ENCODE measurements at regions not wholly inside any gene's neighbourhood (a gene's known extent, or its start where the extent isn't known, plus 50 kb on each side); places are given as distances from the start of the nearest gene placed in this dataset.
A peak's percentile ranks its signal among the peaks of the same experiment; 100 is the strongest.
"Not testable (repeated sequence)": the region's sequence is repeated elsewhere in the genome, so short reads cannot be mapped to it uniquely, and the experiment has no call there.

DNA sequence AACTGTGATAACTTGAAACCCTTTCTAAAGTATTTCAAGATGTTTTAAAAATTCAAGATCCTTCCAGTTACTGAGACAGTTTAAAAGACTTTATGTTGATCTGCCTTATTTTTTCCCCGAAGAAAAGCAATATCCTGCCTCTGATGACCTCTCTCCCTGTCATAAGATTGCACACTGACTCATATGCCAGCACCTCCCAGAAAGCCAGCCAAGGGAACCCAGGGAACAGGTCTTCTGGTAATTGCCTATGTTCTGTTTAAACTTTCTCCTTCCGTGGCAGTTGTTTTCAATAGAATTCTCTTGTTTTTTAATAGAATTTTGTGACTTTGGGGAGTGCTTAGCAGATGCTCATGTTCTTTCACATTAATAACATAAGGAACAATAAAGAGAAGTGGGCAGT lies 300.2 kb upstream of the PRKD1 start:
- no peak for DNase-seq

DNA sequence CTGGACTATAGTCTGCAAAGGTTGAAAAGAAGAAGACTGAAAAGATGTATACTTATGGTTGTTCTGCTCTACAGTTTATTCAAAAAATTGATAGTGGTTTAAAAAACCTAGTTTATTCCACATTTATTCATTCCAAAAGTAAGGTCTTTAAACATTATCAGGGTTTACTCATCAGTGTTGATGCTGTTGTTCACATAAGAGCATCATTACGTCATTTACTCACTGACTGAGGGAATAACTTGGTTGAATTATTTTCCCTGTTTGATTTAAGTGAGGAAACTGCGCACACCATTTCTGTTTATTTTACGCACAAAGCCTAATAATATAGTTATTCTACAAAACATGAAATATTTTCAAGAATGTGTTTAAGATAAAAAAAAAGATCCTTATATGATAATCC lies 303.1 kb upstream of the PRKD1 start:
- DNase-seq: no peak

DNA sequence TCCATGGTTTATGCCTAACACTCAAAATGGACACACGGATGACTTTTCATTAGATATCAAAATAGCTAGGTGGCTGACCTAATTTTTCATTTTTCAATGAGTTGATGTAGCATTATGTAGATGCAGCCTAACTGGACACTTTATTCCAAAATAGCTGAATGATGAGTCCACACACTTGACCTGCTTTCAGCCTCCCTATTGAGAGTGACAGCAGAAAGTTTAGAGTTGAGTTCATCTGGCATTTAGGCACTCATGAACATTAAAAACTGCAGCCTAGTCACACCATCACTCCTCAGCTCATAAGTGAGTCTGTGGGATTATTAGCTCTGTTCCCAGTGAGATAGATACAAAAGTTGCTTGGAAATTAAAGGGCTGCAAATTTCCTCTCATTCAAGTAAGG lies 307.3 kb upstream of the PRKD1 start:
- DNase-seq: no peak

DNA sequence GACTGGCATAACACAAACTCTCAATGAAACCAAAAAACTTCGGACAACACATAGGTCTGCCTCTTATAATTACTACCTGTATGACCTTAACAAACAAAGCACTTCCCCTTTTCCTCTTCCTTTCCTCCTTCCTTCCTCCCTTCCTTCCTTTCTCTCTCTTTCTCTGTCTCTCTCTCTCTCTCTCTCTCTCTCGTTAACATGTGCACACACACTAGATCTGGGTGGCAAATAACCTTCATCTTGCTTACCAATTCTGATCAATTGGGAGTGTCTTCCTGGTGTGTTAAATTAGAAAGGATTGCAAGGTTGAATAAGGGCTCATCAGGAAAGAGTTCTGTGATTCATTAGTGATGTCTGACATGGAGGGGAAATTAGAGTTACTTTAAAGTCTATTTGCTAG lies 307.8 kb upstream of the PRKD1 start:
- DNase-seq: no peak

GRCh38 chr14:30238936-30239335 lies 311.3 kb upstream of the PRKD1 start:
- no peak for DNase-seq

DNA sequence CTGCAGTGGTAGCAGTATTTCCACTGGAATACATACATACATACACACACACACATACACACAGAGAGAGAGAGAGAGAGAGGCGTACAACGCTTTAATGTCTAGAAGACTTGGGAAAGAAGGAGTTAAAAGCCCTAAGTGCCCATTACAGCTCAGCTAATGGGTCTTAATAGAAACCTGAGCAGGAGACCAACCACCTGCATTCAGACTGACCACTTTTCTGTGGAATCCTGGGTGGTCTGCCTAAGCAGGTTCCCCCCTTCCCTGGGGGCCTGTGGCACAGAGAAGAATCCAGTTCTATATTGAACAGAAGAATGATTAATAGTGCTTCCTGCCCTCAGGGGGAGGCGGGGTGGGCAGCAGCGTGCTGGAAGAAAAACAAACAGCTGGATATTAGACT lies 312.4 kb upstream of the PRKD1 start:
- no peak for DNase-seq

DNA sequence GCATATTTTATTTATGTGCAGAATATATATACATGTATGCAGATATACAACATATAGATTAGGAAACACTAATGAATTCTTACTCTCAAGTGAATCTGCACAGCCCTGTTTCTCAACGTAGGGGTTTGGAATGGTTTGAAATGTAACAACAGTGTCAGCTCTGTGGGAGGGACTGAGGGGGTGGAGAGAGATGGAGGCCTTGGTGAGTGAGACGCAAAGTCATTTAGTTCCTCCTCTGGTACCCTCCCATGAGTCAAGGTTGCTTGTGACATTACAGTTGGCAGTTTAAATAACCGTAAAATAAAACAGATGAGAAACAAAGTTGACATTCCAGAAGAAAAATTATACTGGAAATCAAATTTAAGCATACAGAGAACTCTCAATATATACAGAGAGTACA lies 313.0 kb upstream of the PRKD1 start:
- DNase-seq: no peak

- no peak for DNase-seq
Observed at GRCh38 chr14:30242744-30243143, 315.1 kb upstream of the PRKD1 start.

GRCh38 chr14:30243207-30243606 lies 315.6 kb upstream of the PRKD1 start:
- no peak for DNase-seq

DNA sequence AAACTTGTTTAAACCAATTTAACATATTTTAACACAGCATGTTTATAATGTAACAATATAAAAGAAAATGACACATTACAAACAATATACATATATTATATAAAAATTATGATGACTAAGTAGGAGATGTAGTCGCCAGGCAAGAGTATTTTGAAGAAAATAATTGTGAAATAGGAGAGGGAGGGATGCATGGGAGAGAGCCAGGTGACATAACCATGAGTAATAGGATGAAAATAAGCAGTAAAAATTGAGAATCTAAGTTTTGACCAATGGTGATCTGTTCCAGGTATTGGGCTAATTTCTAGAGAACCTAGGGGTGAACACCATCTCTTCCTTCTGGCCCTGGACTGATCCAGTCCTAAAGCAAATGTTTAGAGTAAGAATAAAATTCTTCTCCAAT lies 315.2 kb upstream of the G2E3 start:
- no peak for DNase-seq

GRCh38 chr14:30244348-30244747 lies 314.6 kb upstream of the G2E3 start:
- DNase-seq: not testable (repeated sequence)

- no peak for DNase-seq
Observed at GRCh38 chr14:30251017-30251416, 307.9 kb upstream of the G2E3 start.

DNA sequence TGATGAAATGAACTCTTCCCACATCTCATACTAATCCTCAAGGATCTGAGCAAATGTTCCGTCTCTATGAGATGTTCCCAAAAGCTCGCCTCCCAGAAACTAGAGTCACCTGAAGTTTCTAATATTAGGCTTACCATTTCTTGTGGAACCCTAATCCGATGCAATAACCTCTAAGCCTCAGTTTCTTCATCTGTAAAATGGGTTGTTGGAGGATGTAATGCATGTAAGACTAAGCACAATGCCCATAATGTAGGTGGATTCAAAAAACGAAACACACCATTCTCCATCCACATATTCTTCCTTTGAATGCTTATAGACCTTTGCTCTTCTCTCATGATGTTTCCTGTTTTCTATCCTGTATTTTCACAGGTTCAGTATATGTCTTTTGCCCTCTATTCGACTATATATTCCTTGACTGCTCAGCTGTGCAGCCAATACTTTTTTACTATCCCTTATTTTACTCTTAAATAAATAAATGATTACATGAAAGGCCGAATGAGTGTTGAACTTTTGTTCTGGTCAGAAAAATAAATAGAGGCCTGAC lies 307.3 kb upstream of the G2E3 start:
- DNase-seq: no peak

- no peak for DNase-seq
Observed at GRCh38 chr14:30252151-30252550, 306.8 kb upstream of the G2E3 start.

DNA sequence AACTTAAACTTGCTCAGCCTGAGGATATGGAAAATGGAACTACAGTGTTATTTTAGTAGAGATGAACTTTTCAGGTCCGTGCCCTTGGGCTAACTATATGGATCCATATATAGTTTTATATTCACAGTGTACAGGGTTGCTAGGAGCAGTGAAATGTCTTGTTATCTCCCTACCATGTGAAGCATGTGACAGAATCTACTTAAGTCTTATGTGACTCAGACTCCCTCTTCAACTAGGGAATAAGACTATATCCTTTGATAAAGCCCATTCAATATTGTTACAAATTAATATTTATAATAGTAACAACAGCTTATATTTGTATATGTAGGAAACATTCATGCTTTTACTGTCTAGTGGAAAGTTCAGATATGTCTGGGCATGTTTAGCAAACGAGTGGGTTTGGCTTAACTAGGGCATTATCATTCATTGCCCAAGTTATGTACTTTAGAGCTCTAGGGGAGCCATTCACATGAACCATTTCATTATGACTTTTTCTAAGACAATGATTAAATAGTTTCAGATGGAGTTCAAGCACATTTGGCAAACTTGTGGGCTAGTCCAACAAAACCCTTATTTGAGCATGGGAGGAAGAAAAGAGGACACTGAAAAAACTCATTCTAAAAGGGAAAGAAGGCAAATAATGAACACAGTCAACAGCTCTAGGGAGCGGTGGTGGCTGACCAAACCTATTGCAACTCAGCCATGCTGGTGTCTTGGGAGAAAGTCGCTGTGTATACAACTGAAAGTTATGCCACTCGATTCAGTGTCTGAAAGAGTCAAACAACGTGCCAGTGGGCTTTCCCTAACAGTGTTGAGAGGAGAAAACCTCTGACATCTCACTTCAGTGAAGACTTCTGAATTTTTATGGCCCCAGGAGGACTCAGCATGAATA lies 305.9 kb upstream of the G2E3 start:
- DNase-seq: no peak

DNA sequence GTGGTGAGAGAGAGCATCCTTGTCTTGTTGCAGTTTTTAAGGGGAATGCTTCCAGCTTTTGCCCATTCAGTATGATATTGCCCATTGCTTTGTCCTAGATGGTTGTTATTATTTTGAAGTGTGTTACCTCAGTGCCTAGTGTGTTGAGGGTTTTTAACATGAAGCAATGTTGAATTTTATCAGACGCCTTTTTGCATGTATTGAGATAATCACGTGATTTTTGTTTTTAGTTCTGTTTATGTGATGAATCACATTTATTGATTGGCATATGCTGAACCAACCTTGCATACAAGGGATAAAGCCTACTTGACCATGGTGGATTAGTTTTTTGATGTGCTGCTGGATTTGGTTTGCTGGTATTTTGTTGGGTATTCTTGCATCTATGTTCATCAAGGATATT lies 302.3 kb upstream of the G2E3 start:
- no peak for DNase-seq

- no peak for DNase-seq
Observed at GRCh38 chr14:30257946-30258661, 300.9 kb upstream of the G2E3 start.

DNA sequence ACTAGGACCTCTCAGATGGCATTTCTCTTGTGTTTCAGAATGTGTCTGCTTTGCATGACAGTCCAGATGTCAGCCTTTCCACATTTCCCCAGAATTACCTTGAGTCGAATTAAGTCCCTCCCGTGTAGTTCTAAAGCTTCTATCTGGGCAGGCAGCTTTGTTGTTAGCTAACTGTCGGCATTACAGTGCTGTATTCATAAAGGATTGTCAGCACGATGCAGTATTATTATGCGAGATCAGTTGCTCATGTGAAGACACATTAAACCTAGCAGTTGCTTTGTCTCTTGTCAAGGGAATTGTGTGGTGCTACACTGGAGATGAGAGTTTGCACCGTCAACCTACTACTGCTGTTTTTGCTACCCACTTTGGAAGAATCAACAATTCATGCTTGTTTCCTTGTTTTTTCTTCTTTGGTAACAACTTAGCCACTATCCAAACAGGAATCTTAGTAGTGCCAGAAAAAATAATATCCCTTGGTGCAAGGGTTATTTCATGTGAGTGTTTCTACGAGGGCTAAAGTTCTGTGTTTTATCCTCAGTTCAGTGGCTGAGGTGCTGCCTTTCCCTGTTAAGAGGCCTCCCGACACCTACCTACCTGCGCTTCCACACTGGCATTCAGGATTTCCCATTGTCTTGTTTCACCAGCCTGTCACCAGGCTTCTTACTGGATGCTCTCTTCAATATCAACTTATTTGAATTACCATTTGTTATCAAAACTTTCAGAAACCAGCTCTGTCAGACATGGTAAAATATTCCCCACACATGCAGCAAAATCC lies 297.9 kb upstream of the G2E3 start:
- no peak for DNase-seq

GRCh38 chr14:30264161-30264560 lies 294.8 kb upstream of the G2E3 start:
- DNase-seq: no peak

DNA sequence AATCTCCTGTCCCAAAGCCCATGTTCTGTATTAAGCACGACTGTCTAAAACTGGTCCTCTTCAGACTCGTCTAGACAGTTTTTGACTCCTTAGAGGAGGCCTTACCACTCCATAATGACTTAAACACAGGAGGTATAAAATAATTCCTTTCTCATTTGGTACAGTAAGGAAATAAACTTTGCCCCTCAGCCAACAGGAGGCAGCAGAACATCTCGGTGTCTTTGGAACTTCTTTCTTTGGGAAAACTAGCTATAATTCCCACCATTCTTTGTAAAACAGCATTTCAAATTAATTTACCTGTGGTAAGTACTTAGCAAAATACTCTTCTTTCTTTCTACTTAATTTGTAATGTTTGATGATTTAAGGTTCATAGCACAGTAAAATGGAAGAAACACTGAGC lies 292.7 kb upstream of the G2E3 start:
- no peak for DNase-seq

- no peak for DNase-seq
Observed at GRCh38 chr14:30267141-30267540, 291.8 kb upstream of the G2E3 start.

DNA sequence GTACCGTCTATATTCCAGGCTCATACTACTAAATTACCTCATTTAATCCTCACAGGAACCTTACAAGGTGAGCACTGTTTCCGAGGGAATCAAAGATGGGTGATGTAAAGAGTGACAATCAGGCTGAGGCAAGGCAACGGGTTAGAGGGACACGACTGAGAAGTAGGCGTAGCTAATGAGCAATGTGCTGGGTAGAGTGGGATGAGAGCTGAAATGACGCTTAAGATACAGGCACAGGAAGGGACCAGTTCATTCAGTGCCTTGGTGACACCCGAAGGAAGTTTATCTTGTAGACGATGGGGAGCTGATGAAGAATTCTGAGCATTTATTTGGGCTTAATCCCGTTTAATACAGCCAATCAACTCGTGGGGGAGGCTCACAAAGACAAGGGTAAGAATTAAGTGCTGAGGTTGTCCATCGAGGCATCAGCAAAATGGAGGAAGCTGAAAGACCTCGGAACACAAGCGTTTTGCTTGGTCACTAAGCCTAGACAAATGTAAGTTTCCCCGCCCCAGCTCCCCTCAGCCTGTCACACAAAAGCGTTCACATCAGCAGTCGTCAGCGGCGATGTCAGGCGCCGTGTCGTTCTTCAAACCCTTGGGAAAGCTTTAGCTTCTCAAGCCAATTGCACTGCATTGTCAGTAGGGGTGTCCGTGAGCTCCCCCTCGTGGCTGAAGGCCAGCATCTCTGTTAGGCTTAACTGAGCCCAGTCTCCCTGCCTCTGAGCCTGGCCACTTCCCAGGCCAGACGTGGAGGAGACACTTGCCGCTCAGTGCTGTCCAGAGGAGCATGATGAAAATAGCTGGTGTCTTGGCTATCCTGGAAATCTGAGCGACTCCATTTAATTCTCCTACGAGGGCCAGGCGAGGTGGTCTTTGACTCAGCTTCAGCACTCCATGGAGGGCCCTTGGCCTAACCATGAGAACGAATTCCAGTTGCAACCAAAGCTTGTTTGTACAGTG lies 288.5 kb upstream of the G2E3 start:
- DNase-seq: peak; percentile 84

Data from midbrain (tissue), 1 donor.